IMR-90 (cell line): ENCODE measurements at regions not wholly inside any gene's neighbourhood (a gene's known extent, or its start where the extent isn't known, plus 50 kb on each side); places are given as distances from the start of the nearest gene placed in this dataset.

Experiments
- ATAC-seq: fragments of 200-7000 bp; cut with Tn5 transposase; 2 replicates; pipeline ENCODE4 v1.9.1; 2020; ENCODE audit warnings: low read depth, mild to moderate bottlenecking, moderate library complexity
- BruUV-seq: library from RNA; stranded (reverse); fragments of 400-500 nt; replicated peaks from 2 replicates; lab custom pipeline; 2021; lab: Mats Ljungman, UMichigan
- CTCF ChIA-PET: fragments of 300-600 bp; formaldehyde crosslinking; extraction: SDS; loops from one replicate; lab custom pipeline; 2021; ENCODE audit warnings: antibody characterized with exemption; lab: Yijun Ruan, JAX
- POLR2A ChIA-PET: fragments of 300-600 bp; sonication (Branson Sonifier 250); formaldehyde crosslinking; loops from one replicate; lab custom pipeline; 2022; ENCODE audit warnings: antibody characterized with exemption; ENCODE audit not compliant: unreplicated experiment; lab: Charles Lee
- DNase-seq: peaks from one replicate; pipeline ENCODE4 v3.0.0; 2013
- H2AFZ ChIP-seq: replicated peaks from 2 replicates; pipeline ENCODE3; 2013; ENCODE audit warnings: low read length, mild to moderate bottlenecking; ENCODE audit not compliant: poor library complexity
- H2AK5ac ChIP-seq: 2 replicates; pipeline ENCODE4 v1.6.1; 2013; ENCODE audit warnings: low read depth, low read length, inconsistent platforms
- H2AK9ac ChIP-seq: replicated peaks from 2 replicates; pipeline ENCODE3; 2013; ENCODE audit warnings: mild to moderate bottlenecking, low read depth, low read length, moderate library complexity; ENCODE audit not compliant: poor library complexity
- H2BK120ac ChIP-seq: 2 replicates; pipeline ENCODE4 v1.6.1; 2013; ENCODE audit warnings: low read depth, low read length, inconsistent platforms
- H2BK15ac ChIP-seq: 3 replicates; pipeline ENCODE4 v1.6.1; 2013; ENCODE audit warnings: low read depth, low read length, inconsistent platforms
- H2BK20ac ChIP-seq: 2 replicates; pipeline ENCODE4 v1.6.1; 2013; ENCODE audit warnings: low read depth, mild to moderate bottlenecking, inconsistent platforms, low read length, moderate library complexity
- H2BK5ac ChIP-seq: 2 replicates; pipeline ENCODE4 v1.6.1; 2013; ENCODE audit warnings: mild to moderate bottlenecking, low read depth, low read length, inconsistent platforms; ENCODE audit not compliant: poor library complexity, severe bottlenecking
- H3K14ac ChIP-seq: replicated peaks from 2 replicates; pipeline ENCODE4 v1.6.1; 2013; ENCODE audit warnings: low read depth, low read length, inconsistent platforms
- H3K18ac ChIP-seq: 2 replicates; pipeline ENCODE4 v1.6.1; 2013; ENCODE audit warnings: low read depth, low read length, control low read depth
- H3K23ac ChIP-seq: 2 replicates; pipeline ENCODE4 v1.6.1; 2013; ENCODE audit warnings: low read depth, low read length, inconsistent platforms
- H3K27ac ChIP-seq: 2 replicates; pipeline ENCODE4 v1.5.1; 2013; ENCODE audit warnings: mild to moderate bottlenecking, control low read depth, low read length; ENCODE audit not compliant: insufficient read depth
- H3K27me3 ChIP-seq: 2 replicates; pipeline ENCODE4 v1.6.1; 2013; ENCODE audit warnings: low read length; ENCODE audit not compliant: control insufficient read depth, insufficient read depth
- H3K36me3 ChIP-seq: 2 replicates; pipeline ENCODE4 v1.6.1; 2013; ENCODE audit warnings: low read length, mixed read lengths; ENCODE audit not compliant: control insufficient read depth, insufficient read depth
- H3K4ac ChIP-seq: 2 replicates; pipeline ENCODE4 v1.6.1; 2013; ENCODE audit warnings: low read depth, low read length, inconsistent platforms
- H3K4me1 ChIP-seq: 2 replicates; pipeline ENCODE4 v1.6.1; 2013; ENCODE audit warnings: low read length, mixed read lengths; ENCODE audit not compliant: control insufficient read depth, insufficient read depth
- H3K4me2 ChIP-seq: 2 replicates; pipeline ENCODE4 v1.6.1; 2013; ENCODE audit warnings: low read depth, mild to moderate bottlenecking, control low read depth, low read length, moderate library complexity
- H3K4me3 ChIP-seq: 2 replicates; pipeline ENCODE4 v1.5.1; 2013; ENCODE audit warnings: low read depth, mild to moderate bottlenecking, control low read depth, low read length, moderate library complexity; ENCODE audit not compliant: insufficient read depth
- H3K56ac ChIP-seq: 2 replicates; pipeline ENCODE4 v1.6.1; 2013; ENCODE audit warnings: low read length, inconsistent platforms; ENCODE audit not compliant: insufficient read depth; ENCODE audit errors: extremely low read depth
- H3K79me1 ChIP-seq, 2 experiments: 2 replicates each; pipeline ENCODE4 v1.6.1; 2013; ENCODE audit warnings: low read length in 2 of 2, inconsistent platforms in 1 of 2, low read depth in 1 of 2
- H3K9ac ChIP-seq: 2 replicates; pipeline ENCODE4 v1.6.1; 2013; ENCODE audit warnings: low read depth, low read length, control low read depth
- H3K9me1 ChIP-seq: 2 replicates; pipeline ENCODE4 v1.6.1; 2013; ENCODE audit warnings: low read length, inconsistent platforms; ENCODE audit not compliant: insufficient read depth
- H3K9me3 ChIP-seq: 2 replicates; pipeline ENCODE4 v1.6.1; 2013; ENCODE audit warnings: low read length; ENCODE audit not compliant: control insufficient read depth, insufficient read depth
- H4K20me1 ChIP-seq: 2 replicates; pipeline ENCODE4 v1.6.1; 2013; ENCODE audit warnings: low read length, inconsistent platforms; ENCODE audit not compliant: insufficient read depth
- H4K5ac ChIP-seq: 2 replicates; pipeline ENCODE4 v1.6.1; 2013; ENCODE audit warnings: mild to moderate bottlenecking, low read depth, low read length, control low read depth
- H4K8ac ChIP-seq, 2 experiments: 2 replicates each; pipeline ENCODE4 v1.6.1; 2013; ENCODE audit warnings: low read depth in 2 of 2, low read length in 2 of 2, control low read depth in 1 of 2, inconsistent platforms in 1 of 2
- H4K91ac ChIP-seq: 2 replicates; pipeline ENCODE4 v1.6.1; 2013; ENCODE audit warnings: low read depth, low read length, inconsistent platforms; ENCODE audit not compliant: insufficient read depth
- BHLHE40 ChIP-seq: fragments of 150-350 bp; IDR thresholded peaks from 2 replicates; pipeline ENCODE4 v1.6.1; 2016; ENCODE audit warnings: mild to moderate bottlenecking, low read depth, low read length
- CEBPB ChIP-seq: IDR thresholded peaks from 2 replicates; pipeline ENCODE4 v1.6.1; 2012; ENCODE audit warnings: low read depth, low read length, improper control_type of control experiment
- CHD1 ChIP-seq: IDR thresholded peaks from 2 replicates; pipeline ENCODE4 v1.6.1; 2012; ENCODE audit warnings: low read depth, low read length, improper control_type of control experiment
- CTCF ChIP-seq: conservative IDR thresholded peaks from 2 replicates; pipeline ENCODE4 v1.5.1; 2012; ENCODE audit warnings: mild to moderate bottlenecking, low read depth, low read length, improper control_type of control experiment
- ELK1 ChIP-seq: fragments of 150-350 bp; IDR thresholded peaks from 2 replicates; pipeline ENCODE4 v1.6.1; 2016; ENCODE audit warnings: low read depth, mild to moderate bottlenecking, low read length, moderate library complexity, borderline replicate concordance
- FOS ChIP-seq: fragments of 150-350 bp; IDR thresholded peaks from 2 replicates; pipeline ENCODE4 v1.6.1; 2016; ENCODE audit warnings: low read depth, low read length
- MAFK ChIP-seq: IDR thresholded peaks from 2 replicates; pipeline ENCODE4 v1.6.1; 2012; ENCODE audit warnings: low read depth, low read length, improper control_type of control experiment
- MAZ ChIP-seq: IDR thresholded peaks from 2 replicates; pipeline ENCODE4 v1.6.1; 2012; ENCODE audit warnings: low read depth, mild to moderate bottlenecking, low read length, improper control_type of control experiment, moderate library complexity, borderline replicate concordance
- MXI1 ChIP-seq: IDR thresholded peaks from 2 replicates; pipeline ENCODE4 v1.6.1; 2012; ENCODE audit warnings: low read depth, mild to moderate bottlenecking, low read length, moderate library complexity, borderline replicate concordance
- NFE2L2 ChIP-seq: fragments of 150-350 bp; IDR thresholded peaks from 2 replicates; pipeline ENCODE4 v1.6.1; 2016; ENCODE audit warnings: low read depth, mild to moderate bottlenecking, low read length
- POLR2A ChIP-seq: IDR thresholded peaks from 2 replicates; pipeline ENCODE4 v1.6.1; 2012; ENCODE audit warnings: mild to moderate bottlenecking, low read depth, low read length
- RAD21 ChIP-seq: IDR thresholded peaks from 2 replicates; pipeline ENCODE4 v1.6.1; 2012; ENCODE audit warnings: low read length, improper control_type of control experiment
- RCOR1 ChIP-seq: IDR thresholded peaks from 2 replicates; pipeline ENCODE4 v1.6.1; 2012; ENCODE audit warnings: mild to moderate bottlenecking, low read length, improper control_type of control experiment; ENCODE audit not compliant: insufficient replicate concordance
- RFX5 ChIP-seq: IDR thresholded peaks from 2 replicates; pipeline ENCODE4 v1.8.0; 2012; ENCODE audit warnings: low read depth, mild to moderate bottlenecking, low read length, moderate library complexity
- SMC3 ChIP-seq: fragments of 150-350 bp; IDR thresholded peaks from 2 replicates; pipeline ENCODE4 v1.6.1; 2016; ENCODE audit warnings: low read depth, mild to moderate bottlenecking, antibody characterized with exemption, low read length, moderate library complexity
- USF2 ChIP-seq: fragments of 150-350 bp; IDR thresholded peaks from 2 replicates; pipeline ENCODE4 v1.6.1; 2017; ENCODE audit warnings: mild to moderate bottlenecking, antibody characterized with exemption, low read length, low read depth
- WGBS, 2 experiments: methylation state at CpG; one replicate each; pipeline versions ENCODE4 v1.1.5 to v1.1.7; 2013; ENCODE audit warnings: missing lambda C conversion rate in 2 of 2; ENCODE audit not compliant: insufficient read length in 1 of 2; ENCODE audit errors: extremely low coverage in 2 of 2; 5-methylcytosine and 5-hydroxymethylcytosine counted together
- dilution Hi-C: fragments of 300-500 bp; cut with HindIII; formaldehyde crosslinking; loops from one replicate; pipeline ENCODE4 v1.14.3; 2018; ENCODE audit warnings: low sequenced_read_pairs; ENCODE audit not compliant: unreplicated experiment
- in situ Hi-C: fragments of 300-500 bp; cut with MboI; formaldehyde crosslinking; loops from 3 replicates; pipeline ENCODE4 v1.14.3; 2019; ENCODE audit warnings: low sequenced_read_pairs, inconsistent platforms, mixed read lengths
- intact Hi-C: fragments of 100-400 bp; cut with micrococcal nuclease; formaldehyde crosslinking; loops from 2 replicates; pipeline ENCODE4 v1.10.0; 2022

- no peak overlapping the region for H2BK120ac ChIP-seq
- H4K91ac ChIP-seq: no peak overlapping the region
- no peak overlapping the region for H2AK5ac ChIP-seq
- POLR2A ChIA-PET: no interaction called here
- BruUV-seq: no TSS peak
- H3K27ac ChIP-seq: no peak overlapping the region
- H2AK9ac ChIP-seq: no peak overlapping the region
- no peak overlapping the region for H3K18ac ChIP-seq
- H3K27me3 ChIP-seq: peaks cover 17% of the 10 kb centered on the region
- ATAC-seq (no peak), DNase-seq (no peak)
- H3K36me3 ChIP-seq: no peaks in the 10 kb centered on the region
- CTCF ChIA-PET: no interaction called here
- no peak overlapping the region for H2BK20ac ChIP-seq
- intact Hi-C loops (no loop called here), dilution Hi-C loops (no loop called here), in situ Hi-C loops (no loop called here)
- no peaks in the 10 kb centered on the region for H3K79me1 ChIP-seq
- H3K4ac ChIP-seq: no peak overlapping the region
- H4K20me1 ChIP-seq: no peaks in the 10 kb centered on the region
- H4K5ac ChIP-seq: no peak overlapping the region
- WGBS, 2 experiments: 0% methylated on average over 1 of the region's 2 CpGs; no CpG with 5 or more reads in 1 of the 2 experiments
- no peak overlapping the region for H3K9ac ChIP-seq
- no peak overlapping the region for H3K4me2 ChIP-seq
- H3K23ac ChIP-seq: no peak overlapping the region
- no peak overlapping the region for H2BK5ac ChIP-seq
- no peak overlapping the region for H3K4me3 ChIP-seq
- TF ChIP-seq SMC3 (no peak), NFE2L2 (no peak), MAZ (no peak), POLR2A (no peak), RCOR1 (no peak), CTCF (no peak), ELK1 (no peak), BHLHE40 (no peak), MAFK (no peak), FOS (no peak), CHD1 (no peak), CEBPB (no peak), RFX5 (no peak), RAD21 (no peak), USF2 (no peak), MXI1 (no peak)
- no peak overlapping the region for H4K8ac ChIP-seq
- H3K9me1 ChIP-seq: no peaks in the 10 kb centered on the region
- no peak overlapping the region for H2BK15ac ChIP-seq
- no peaks in the 10 kb centered on the region for H3K9me3 ChIP-seq
- H3K4me1 ChIP-seq: no peaks in the 10 kb centered on the region
- H3K56ac ChIP-seq: no peak overlapping the region
- H2AFZ ChIP-seq: no peak overlapping the region
- no peak overlapping the region for H3K14ac ChIP-seq
Measured at GRCh38 chr19:42662712-42663111, 68.0 kb upstream of the CEACAM8 start.
